CD14-positive monocyte (primary cell): ENCODE measurements at regions not wholly inside any gene's neighbourhood (a gene's known extent, or its start where the extent isn't known, plus 50 kb on each side); places are given as distances from the start of the nearest gene placed in this dataset.

Source experiments
- DNase-seq, 3 donors: peaks; one replicate each; pipeline ENCODE4 v3.0.0-alpha.2; 2011 to 2022
- H2AFZ ChIP-seq: 2 replicates; pipeline ENCODE4 v1.6.0; 2012; ENCODE audit warnings: mild to moderate bottlenecking, low read depth, low read length, inconsistent platforms; ENCODE audit not compliant: insufficient read depth, poor library complexity, severe bottlenecking
- H3K27ac ChIP-seq, 2 donors: 1 replicate in 1 of 2; 2 replicates in 1 of 2; pipeline ENCODE4 v1.5.1; 2012 to 2013; ENCODE audit warnings: low read length in 2 of 2, control low read depth in 1 of 2, inconsistent platforms in 1 of 2, low read depth in 1 of 2, mild to moderate bottlenecking in 1 of 2
- H3K27me3 ChIP-seq, 2 donors: one replicate each; pipeline versions ENCODE4 v1.6.0 to v1.6.1; 2011 to 2013; ENCODE audit warnings: low read length in 2 of 2; ENCODE audit not compliant: control insufficient read depth in 2 of 2, insufficient read depth in 2 of 2
- H3K36me3 ChIP-seq, 2 donors: replicated peaks in 1 of 2; 1 replicate in 1 of 2; 2 replicates in 1 of 2; pipeline versions ENCODE4 v1.5.1 to v1.6.1; 2012 to 2013; ENCODE audit warnings: low read length in 2 of 2, control low read depth in 1 of 2, inconsistent platforms in 1 of 2, mild to moderate bottlenecking in 1 of 2; ENCODE audit not compliant: insufficient read depth in 2 of 2, control insufficient read depth in 1 of 2
- H3K4me1 ChIP-seq, 2 donors: 1 replicate in 1 of 2; 2 replicates in 1 of 2; pipeline versions ENCODE4 v1.5.1 to v1.6.1; 2012 to 2013; ENCODE audit warnings: low read length in 2 of 2, control low read depth in 1 of 2, inconsistent platforms in 1 of 2, mild to moderate bottlenecking in 1 of 2, moderate library complexity in 1 of 2; ENCODE audit not compliant: insufficient read depth in 2 of 2, control insufficient read depth in 1 of 2
- H3K4me2 ChIP-seq: replicated peaks from 2 replicates; pipeline ENCODE3; 2012; ENCODE audit warnings: low read length, moderate library complexity, mild to moderate bottlenecking; ENCODE audit not compliant: poor library complexity, severe bottlenecking; ENCODE audit errors: extremely low read depth
- H3K4me3 ChIP-seq, 3 experiments: fragments of 200-600 bp in 1 of 3; sonication (generic) in 1 of 3; replicated peaks in 1 of 3; 1 replicate in 2 of 3; 2 replicates in 1 of 3; pipeline ENCODE4 v1.5.1; 2011 to 2013; ENCODE audit warnings: low read length in 3 of 3, mild to moderate bottlenecking in 3 of 3, control low read depth in 2 of 3, low read depth in 2 of 3, inconsistent platforms in 1 of 3, moderate library complexity in 1 of 3
- H3K79me2 ChIP-seq: 2 replicates; pipeline ENCODE4 v1.6.0; 2012; ENCODE audit warnings: mild to moderate bottlenecking, control low read depth, inconsistent platforms, low read length, moderate library complexity; ENCODE audit not compliant: insufficient read depth
- H3K9ac ChIP-seq: 2 replicates; pipeline ENCODE4 v1.6.0; 2017; ENCODE audit warnings: low read length, mild to moderate bottlenecking; ENCODE audit not compliant: insufficient read depth, poor library complexity, severe bottlenecking
- H3K9me3 ChIP-seq, 2 donors: replicated peaks in 1 of 2; 1 replicate in 1 of 2; 2 replicates in 1 of 2; pipeline versions ENCODE4 v1.5.1 to v1.6.1; 2012 to 2013; ENCODE audit warnings: low read length in 2 of 2, control low read depth in 1 of 2; ENCODE audit not compliant: control insufficient read depth in 1 of 2, insufficient read depth in 1 of 2
- H4K20me1 ChIP-seq: 2 replicates; pipeline ENCODE4 v1.6.0; 2012; ENCODE audit warnings: mild to moderate bottlenecking, low read length, control low read depth, moderate library complexity; ENCODE audit not compliant: insufficient read depth
- H3K27ac Mint-ChIP-seq, 7 donors: one replicate each; pipeline ENCODE4 v1.8.0; 2020; ENCODE audit warnings: mild to moderate bottlenecking in 7 of 7, mixed read lengths in 7 of 7, moderate library complexity in 6 of 7, inconsistent platforms in 2 of 7
- H3K27me3 Mint-ChIP-seq, 3 donors: one replicate each; pipeline ENCODE4 v1.8.0; 2021 to 2022; ENCODE audit warnings: low read depth in 3 of 3, mild to moderate bottlenecking in 3 of 3, mixed read lengths in 3 of 3, moderate library complexity in 3 of 3, inconsistent platforms in 1 of 3
- H3K36me3 Mint-ChIP-seq, 2 donors: one replicate each; pipeline ENCODE4 v1.8.0; 2020; ENCODE audit warnings: mixed read lengths in 2 of 2, inconsistent platforms in 1 of 2, mild to moderate bottlenecking in 1 of 2
- H3K4me1 Mint-ChIP-seq: one replicate; pipeline ENCODE4 v1.8.0; 2020; ENCODE audit warnings: mild to moderate bottlenecking, mixed read lengths
- H3K4me3 Mint-ChIP-seq, 2 donors: one replicate each; pipeline ENCODE4 v1.8.0; 2020; ENCODE audit warnings: mild to moderate bottlenecking in 2 of 2, mixed read lengths in 2 of 2, moderate library complexity in 1 of 2
- H3K9me3 Mint-ChIP-seq, 7 donors: one replicate each; pipeline ENCODE4 v1.8.0; 2020 to 2022; ENCODE audit warnings: mixed read lengths in 7 of 7, mild to moderate bottlenecking in 6 of 7, moderate library complexity in 6 of 7, inconsistent platforms in 2 of 7
- CTCF ChIP-seq: fragments of 200-600 bp; IDR thresholded peaks from one replicate; pipeline ENCODE4 v1.8.0; 2022; ENCODE audit warnings: antibody characterized with exemption, mild to moderate bottlenecking
- WGBS: methylation state at CpG from one replicate; pipeline ENCODE4 v1.1.5; 2013; ENCODE audit warnings: missing lambda C conversion rate; ENCODE audit not compliant: insufficient coverage; 5-methylcytosine and 5-hydroxymethylcytosine counted together
- intact Hi-C, 2 donors: fragments of 100-400 bp; cut with micrococcal nuclease; formaldehyde crosslinking; loops; one replicate each; pipeline versions ENCODE4 v1.15.0 to v1.15.1; 2023

- H3K4me1 Mint-ChIP-seq = no peaks in the 10 kb centered on the region
- WGBS = no CpG with 5 or more reads among the region's 2 CpGs
Measured at GRCh38 chr12:22925623-22926022, 300.7 kb downstream of the ETNK1 start.

GRCh38 chr12:22932431-22932830 is 307.5 kb downstream of the ETNK1 start:
- no peaks in the 10 kb centered on the region for H3K27me3 ChIP-seq
- no peaks in the 10 kb centered on the region for H3K79me2 ChIP-seq
- peaks cover 3 to 4% of the 10 kb centered on the region in 2 donors for H3K9me3 ChIP-seq
- Mint-ChIP-seq H3K4me3 (no peak overlapping the region), H3K4me1 (no peaks in the 10 kb centered on the region), H3K27me3 (peaks cover 0 to 2% (median 0%) of the 10 kb centered on the region in 3 donors), H3K27ac (no peak overlapping the region), H3K9me3 (peaks cover 0 to 10% (median 5%) of the 10 kb centered on the region in 7 donors), H3K36me3 (no peaks in the 10 kb centered on the region)
- H3K4me3 ChIP-seq = no peak overlapping the region
- no peak for TF ChIP-seq CTCF
- intact Hi-C loops = no loop called here
- WGBS = no CpG with 5 or more reads among the region's 1 CpG
- no peak overlapping the region for H3K9ac ChIP-seq
- no peak overlapping the region for H2AFZ ChIP-seq
- no peak overlapping the region for H3K4me2 ChIP-seq
- DNase-seq = no peak
- H3K27ac ChIP-seq = no peak overlapping the region
- no peaks in the 10 kb centered on the region for H3K36me3 ChIP-seq
- H3K4me1 ChIP-seq = no peaks in the 10 kb centered on the region
- no peaks in the 10 kb centered on the region for H4K20me1 ChIP-seq

More at GRCh38 chr12:22925623-22926022, 300.7 kb downstream of the ETNK1 start:
- H3K27me3 Mint-ChIP-seq = peaks cover 0 to 4% (median 2%) of the 10 kb centered on the region in 3 donors
- no peak overlapping the region for H3K27ac Mint-ChIP-seq
- no peaks in the 10 kb centered on the region for H3K36me3 Mint-ChIP-seq
- no peaks in the 10 kb centered on the region for H3K4me1 ChIP-seq
- H3K79me2 ChIP-seq = no peaks in the 10 kb centered on the region
- no peak overlapping the region for H2AFZ ChIP-seq
- DNase-seq = no peak
- no peaks in the 10 kb centered on the region for H3K27me3 ChIP-seq
- H3K27ac ChIP-seq = no peak overlapping the region
- TF ChIP-seq CTCF = no peak
- intact Hi-C loops = no loop called here
- no peak overlapping the region for H3K4me2 ChIP-seq
- no peak overlapping the region for H3K9ac ChIP-seq
- H3K9me3 Mint-ChIP-seq = peaks cover 0 to 7% (median 6%) of the 10 kb centered on the region in 7 donors
- no peaks in the 10 kb centered on the region for H3K36me3 ChIP-seq
- no peak overlapping the region for H3K4me3 ChIP-seq
- H3K9me3 ChIP-seq = no peaks in the 10 kb centered on the region
- H3K4me3 Mint-ChIP-seq = no peak overlapping the region
- H4K20me1 ChIP-seq = no peaks in the 10 kb centered on the region
